GM19463 (cell line): ENCODE measurements at regions not wholly inside any gene's neighbourhood (a gene's known extent, or its start where the extent isn't known, plus 50 kb on each side); places are given as distances from the start of the nearest gene placed in this dataset.
"Not testable (repeated sequence)": the region's sequence is repeated elsewhere in the genome, so short reads cannot be mapped to it uniquely, and the experiment has no call there.

Experiments used
- ATAC-seq: cut with Tn5 transposase; IDR thresholded peaks from one replicate; pipeline ENCODE4 v1.9.1; 2021; ENCODE audit warnings: mild to moderate bottlenecking, moderate library complexity; ENCODE audit not compliant: unreplicated experiment

DNA sequence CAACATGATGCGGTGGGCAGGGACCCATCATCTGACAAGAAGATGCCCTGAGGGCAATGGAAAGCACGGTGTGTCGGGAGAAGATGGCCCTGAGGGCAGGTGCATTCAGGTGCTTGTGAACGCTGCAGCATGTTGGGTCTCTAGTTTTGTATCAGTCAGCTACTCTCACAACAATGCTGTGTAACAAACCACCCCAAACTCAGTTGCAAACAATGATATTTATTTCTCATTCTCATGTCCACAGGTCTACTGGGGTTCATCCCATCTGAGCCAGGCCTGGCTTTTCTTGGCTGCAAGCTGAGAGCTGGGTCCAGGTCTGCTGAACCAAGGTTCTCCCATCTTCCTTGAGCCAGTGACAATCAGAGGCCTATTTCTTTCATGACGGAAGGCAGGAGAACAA lies 461.6 kb downstream of the PREX1 start:
- ATAC-seq: no peak

DNA sequence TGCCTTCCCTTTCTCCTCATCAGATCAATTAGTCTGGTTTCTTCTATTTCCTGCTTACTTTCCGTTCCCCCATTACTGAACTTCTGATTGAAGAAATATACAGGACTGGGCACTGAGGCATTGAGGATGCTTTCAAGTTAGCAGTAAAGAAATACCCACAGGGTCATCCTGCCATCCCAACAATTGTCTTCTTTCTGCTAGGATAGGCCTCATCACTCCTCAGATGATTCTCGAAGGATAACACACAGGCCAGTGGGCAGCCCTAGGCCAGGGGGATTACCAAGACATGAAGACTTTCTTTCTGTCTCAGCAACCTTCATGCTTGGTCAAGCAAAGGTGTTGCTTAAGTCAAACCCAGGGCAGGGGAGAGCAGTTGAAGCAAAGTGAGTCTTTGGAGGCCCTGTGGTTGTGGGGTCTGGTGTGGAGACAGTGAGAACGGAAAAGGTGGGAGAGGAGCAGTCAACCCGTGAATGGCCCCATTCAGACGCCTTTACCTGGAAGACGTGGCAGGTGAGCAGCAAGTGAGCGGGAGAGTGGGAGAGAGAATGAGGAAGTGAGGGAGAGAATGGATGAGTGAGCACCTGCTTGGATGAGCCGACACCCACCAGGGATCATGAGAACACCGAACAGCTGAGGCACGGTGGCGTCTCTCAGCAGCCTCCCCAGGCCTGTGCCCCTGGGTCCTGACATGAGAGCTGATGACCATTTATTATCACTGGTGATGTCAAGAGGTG lies 462.9 kb downstream of the PREX1 start:
- no peak for ATAC-seq

- no peak for ATAC-seq
Measured at GRCh38 chr20:48364055-48364454, 463.7 kb downstream of the PREX1 start.

DNA sequence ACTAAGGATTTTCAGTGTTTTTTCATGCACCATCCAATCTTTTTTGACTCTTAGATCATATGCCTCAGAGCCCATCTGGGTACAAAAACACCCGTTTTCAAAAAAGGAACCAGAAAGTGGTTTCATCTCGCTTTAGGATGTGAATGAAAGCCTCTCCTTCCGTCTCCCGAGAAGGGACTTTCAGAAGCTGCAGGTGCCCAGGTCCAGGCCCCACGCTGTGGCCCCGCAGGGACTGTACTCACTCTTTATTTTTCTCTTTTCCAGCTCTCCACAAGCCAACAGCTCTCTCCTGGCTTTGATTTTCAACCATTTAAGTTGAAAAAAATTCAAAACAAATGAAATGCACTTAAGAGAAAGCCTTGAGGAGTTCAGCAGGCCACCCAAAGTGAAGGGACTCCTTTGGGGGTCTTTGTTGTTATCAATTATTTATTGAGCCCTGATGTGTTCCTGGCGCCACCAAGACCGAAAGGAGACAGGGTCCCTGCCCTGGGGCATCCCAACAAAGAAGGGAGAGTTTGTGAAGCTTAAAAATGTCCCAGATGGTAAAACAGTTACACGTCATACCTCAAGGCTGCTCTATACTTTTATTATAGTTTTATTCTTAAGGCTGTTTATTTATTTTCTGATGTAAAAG lies 467.3 kb downstream of the PREX1 start:
- ATAC-seq: no peak

DNA sequence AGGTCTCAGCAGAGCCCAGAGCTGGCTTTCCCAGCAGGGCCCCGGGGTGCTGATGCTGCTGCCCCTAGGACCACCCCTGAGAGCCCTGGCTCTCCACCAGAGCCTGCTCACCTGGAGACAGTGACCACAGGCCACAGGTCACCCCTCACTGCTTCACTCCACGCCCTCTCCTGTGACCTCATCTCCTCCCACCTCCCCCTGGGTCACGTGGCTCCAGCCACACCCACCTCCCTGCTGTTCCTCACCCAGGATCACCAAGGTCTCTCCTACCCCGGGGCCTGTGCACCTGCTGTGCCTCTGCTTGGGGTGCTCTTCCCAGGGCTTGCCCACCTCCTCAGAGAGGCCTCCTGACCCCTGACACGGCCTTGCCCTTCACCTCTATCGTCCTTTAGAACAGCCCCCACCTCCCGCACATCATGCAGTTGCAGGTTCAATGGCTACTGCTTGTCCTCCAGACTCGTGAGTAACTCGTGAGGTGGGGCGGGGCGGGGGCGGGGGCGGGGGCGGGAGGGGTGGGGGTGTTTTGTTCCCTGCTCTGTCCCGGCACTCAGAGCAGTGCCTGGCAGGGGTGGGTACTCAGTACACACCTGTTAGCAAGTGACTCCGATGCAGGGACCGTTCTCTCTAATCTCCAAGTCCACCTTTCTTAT lies 468.0 kb downstream of the PREX1 start:
- ATAC-seq: peak; percentile 75

DNA sequence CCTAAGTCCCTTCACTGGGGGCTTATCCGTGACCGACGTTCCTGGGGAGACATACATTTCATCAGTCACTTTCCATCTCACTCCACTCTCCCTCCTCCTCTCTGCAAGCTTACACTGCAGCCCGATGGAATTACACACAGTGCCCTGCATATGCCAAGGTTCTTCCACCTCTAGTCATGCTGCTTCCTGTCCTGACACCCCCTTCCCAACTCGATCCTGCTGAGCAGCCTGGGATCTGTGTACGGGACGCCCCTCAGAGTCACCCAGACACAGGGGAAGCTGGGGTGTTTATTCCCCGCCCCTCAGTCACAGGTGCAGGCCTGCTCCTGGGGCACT lies 468.8 kb downstream of the PREX1 start:
- ATAC-seq: not testable (repeated sequence)

- ATAC-seq: no peak
Measured at GRCh38 chr20:48358176-48359054, 469.4 kb downstream of the PREX1 start.

DNA sequence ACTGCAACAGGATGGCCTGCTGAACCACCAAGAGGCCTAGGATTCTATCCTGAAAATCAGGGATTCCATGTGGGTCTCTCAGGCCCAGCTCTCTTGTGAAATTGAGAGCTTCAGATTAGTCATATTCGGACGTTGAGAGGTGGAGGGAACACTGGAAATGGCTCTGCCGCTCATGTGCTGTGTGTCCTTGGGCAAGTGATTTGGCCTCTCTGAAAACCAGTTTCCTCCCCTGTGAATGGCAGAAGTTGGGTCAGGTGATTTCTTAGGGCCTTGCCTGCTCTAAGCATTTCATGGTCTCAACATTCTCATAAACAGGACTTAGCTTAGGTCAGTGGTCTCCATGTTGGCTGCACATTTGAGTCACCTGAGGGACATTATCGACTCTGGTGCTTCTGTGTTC lies 470.1 kb downstream of the PREX1 start:
- ATAC-seq: no peak

DNA sequence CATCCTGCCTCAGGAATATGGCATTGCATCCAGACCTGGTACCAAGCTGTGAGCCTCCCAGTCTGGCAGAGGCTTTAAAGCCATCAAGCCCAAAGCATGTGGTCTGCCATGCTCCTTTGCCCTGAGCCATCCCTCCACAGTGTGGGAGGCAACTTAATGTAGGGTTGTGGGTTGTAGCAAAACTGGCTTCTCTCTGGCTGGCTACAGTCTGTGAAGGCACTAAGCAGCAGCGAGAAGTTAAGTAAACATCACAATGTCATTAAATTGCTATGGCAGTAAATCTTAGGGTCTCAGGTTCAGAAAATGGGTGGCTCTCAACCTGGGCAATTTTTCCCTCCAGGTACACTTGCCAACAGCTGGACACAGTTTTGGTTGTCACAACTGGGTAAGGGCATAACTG lies 472.9 kb downstream of the PREX1 start:
- ATAC-seq: no peak

DNA sequence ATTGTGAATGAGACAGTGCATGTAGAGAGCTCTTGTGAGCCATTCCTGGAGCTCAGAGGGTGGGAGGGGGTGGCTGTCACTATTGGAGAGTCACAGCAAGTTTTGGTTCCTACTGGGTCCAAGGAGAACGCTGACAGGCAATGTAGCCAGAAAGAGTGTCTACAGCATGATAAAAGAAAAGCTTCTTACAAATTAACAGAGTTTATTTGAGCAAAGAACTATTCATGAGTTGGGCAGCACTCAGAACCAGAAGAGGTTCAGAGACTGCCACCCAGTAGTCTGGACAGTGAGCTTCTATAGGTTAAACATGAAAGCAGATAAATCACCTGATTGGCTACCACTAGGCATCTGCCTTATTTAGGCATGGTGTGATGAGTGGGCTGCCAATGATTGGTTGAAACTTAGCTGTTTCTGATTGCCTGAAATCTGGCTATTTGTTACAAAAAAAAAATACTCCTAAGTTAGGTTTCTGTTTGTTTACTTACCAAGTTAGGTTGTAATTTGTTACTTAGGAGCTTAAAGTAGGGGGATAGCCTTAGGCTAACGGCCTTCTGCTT lies 473.4 kb downstream of the PREX1 start:
- ATAC-seq: no peak

- no peak for ATAC-seq
Measured at GRCh38 chr20:48352628-48353027, 475.2 kb downstream of the PREX1 start.

DNA sequence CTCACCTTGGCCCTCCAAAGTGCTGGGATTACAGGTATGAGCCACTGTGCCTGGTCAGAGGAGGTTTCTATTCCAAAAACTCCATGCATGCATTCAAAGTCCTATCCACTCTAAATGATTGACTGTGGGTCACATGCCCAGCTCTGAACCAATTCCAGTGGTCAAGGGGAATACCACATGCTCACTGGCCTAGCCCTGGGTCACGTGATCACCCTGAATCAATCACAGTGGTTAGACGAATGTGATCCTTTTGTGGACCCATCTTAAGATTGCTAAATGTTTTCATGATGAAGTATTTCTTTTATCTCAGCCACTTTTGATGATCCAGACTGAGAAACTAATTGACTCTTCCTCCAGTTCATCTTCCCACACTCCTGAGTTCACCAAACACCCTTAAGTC lies 475.8 kb downstream of the PREX1 start:
- no peak for ATAC-seq

- no peak for ATAC-seq
Measured at GRCh38 chr20:48350313-48350988, 477.3 kb downstream of the PREX1 start.

DNA sequence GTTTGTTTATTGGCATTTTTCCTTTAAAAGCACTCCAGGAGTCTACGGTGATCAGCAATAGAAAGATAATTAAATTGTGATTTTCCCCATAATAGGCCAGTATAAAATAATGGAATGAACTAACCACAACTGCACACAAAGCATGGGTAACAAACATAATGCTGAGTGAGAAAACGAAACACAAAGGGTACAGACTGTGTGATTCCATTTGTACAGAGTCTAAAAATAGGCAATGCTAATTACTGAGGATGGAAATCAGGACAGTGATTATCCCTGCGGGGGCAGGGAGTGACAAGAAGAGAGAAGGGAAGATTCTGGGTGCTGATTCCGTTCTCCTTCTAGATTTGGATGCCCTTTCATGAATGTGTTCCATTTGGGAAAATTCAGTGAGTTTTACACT lies 478.1 kb downstream of the PREX1 start:
- ATAC-seq: no peak

DNA sequence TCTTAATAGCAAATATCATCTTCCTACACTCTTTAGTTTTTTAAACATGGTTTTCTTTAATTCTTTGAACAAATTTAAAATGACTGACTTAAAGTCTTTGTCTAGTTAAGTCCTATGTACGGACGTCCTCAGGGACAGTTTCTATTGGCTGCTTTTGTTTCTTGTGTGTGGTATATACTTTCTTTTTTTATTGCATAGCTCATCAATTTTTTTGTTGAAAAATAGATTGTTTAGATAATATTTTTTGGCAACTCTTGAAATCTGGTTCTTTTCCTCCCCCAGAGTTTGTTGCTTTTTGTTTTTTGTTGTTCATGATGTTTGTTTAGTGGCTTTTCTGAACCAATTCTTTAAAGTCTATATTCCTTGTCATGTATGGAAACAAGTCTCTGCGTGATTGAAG lies 479.8 kb downstream of the PREX1 start:
- no peak for ATAC-seq

DNA sequence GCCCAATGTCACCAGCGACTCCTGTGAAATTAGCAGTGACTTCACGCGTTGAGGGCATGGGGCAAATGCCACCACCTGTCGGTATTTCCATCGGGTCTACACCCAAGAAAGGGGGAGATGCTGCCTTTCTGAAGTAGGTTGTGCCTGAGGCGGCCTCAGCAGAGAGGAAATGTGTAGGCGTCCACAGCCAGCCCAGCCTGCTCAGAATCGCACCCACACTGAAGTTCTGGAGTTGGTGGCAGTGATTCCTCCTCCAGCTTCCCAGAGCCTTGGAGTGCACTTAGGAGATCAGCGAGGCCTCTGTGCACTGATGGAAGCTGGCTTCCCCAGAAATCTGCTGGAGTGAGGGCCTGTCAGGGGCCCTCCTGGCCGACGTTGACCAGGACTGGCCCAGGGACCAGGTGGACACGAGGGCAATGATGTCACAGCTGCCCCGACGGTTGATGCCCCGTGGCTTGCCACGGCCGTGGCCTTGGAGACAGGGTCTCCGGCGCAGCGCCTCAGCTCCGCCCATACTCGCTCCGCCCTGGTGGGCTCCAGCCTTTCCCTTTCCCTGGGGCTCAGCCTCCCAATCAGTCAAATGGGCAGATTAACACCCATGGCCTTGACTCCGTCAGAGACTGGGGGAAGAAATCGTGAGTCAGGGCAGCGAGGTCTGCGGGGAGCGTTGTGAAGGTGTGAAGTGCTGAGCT lies 484.8 kb downstream of the PREX1 start:
- no peak for ATAC-seq

DNA sequence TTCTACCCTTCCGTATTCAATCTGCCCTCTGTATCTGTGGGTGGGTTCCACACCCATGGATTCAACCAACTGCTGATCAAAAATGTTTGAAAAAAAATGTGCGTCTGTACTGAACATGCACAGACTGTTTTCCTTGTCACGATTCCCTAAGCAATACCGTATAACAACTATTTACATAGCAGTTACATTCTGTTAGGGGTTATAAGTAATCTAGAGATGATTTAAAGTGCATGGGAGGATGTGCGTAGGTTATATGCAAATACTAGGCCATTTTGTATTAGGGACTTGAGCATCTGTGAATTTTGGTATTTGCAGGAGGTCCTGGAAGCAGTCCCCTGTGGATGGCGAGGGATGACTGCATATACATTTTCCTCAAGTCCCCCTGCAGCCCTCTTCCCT lies 486.9 kb downstream of the PREX1 start:
- ATAC-seq: no peak

DNA sequence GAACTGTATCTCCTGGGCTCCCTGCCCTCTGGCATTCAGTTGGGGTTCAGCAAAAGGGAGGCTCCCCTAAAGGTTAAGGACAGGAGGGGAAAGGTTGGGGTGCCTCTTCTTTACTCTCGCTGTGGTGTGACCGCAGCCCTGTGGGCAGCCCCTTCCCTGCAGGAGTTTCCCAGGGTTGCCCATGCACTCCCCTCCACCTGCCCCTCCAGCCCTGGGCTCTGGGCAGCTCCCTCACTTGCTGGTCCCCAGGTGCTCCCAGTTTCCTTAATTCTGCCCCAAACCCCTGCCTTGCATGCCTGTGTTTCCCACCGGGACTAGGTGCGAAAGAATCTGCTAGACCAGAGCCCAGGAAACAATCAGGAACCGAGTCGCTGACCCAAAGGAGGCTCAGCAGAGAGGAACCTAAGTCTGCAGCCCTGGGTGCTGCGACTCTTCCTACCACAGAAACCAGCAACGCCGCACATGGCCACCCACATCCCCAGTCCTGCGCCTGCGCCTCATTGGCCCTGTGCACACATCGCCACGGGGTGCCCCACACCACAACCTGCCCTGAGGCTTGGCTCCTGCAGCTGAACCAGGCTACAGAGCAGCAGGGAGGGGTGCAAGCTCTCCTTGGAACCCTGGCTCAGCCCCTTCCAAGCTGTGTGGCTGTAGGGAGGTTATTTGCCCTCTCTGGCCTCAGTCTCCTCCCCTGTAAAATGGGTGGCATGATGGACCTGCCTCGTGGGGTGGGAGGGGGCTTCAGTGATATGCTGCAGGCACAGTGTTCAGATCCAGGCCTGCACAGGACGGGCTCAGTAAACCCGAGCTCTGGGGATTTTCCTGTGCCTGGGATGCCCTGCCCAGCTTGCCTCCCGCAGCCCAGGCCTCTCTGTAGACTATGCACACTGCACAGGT lies 487.6 kb downstream of the PREX1 start:
- ATAC-seq: no peak
